MM.1S (cell line): ENCODE measurements at regions not wholly inside any gene's neighbourhood (a gene's known extent, or its start where the extent isn't known, plus 50 kb on each side); places are given as distances from the start of the nearest gene placed in this dataset.

Experiments
- DNase-seq: peaks from one replicate; pipeline ENCODE4 v3.0.0-alpha.2; 2015
- H2AFZ ChIP-seq: fragments of 300-600 bp; sonication (generic); 2 replicates; pipeline ENCODE4 v1.6.0; 2016; ENCODE audit warnings: antibody characterized with exemption, low read length
- H3F3A ChIP-seq: fragments of 300-600 bp; sonication (generic); 2 replicates; pipeline ENCODE4 v1.6.1; 2016; ENCODE audit warnings: mild to moderate bottlenecking, antibody characterized with exemption, low read length, moderate library complexity, mixed read lengths; ENCODE audit not compliant: insufficient read depth
- H3K27ac ChIP-seq: fragments of 300-600 bp; sonication (generic); 2 replicates; pipeline ENCODE4 v1.5.1; 2016; ENCODE audit warnings: mild to moderate bottlenecking, low read length
- H3K27me3 ChIP-seq: fragments of 300-600 bp; sonication (generic); replicated peaks from 2 replicates; pipeline ENCODE4 v1.6.0; 2016; ENCODE audit warnings: low read length; ENCODE audit not compliant: insufficient read depth
- H3K36me3 ChIP-seq: fragments of 300-600 bp; sonication (generic); replicated peaks from 2 replicates; pipeline ENCODE4 v1.6.1; 2016; ENCODE audit warnings: mild to moderate bottlenecking, low read length, mixed read lengths; ENCODE audit not compliant: insufficient read depth
- H3K4me1 ChIP-seq: fragments of 300-600 bp; sonication (generic); 2 replicates; pipeline ENCODE4 v1.6.1; 2016; ENCODE audit warnings: low read length, mixed read lengths
- H3K4me2 ChIP-seq: fragments of 300-600 bp; sonication (generic); 2 replicates; pipeline ENCODE4 v1.6.0; 2016; ENCODE audit warnings: low read depth, low read length
- H3K4me3 ChIP-seq: fragments of 300-600 bp; sonication (generic); 2 replicates; pipeline ENCODE4 v1.5.1; 2016; ENCODE audit warnings: low read length, mixed read lengths
- H3K79me2 ChIP-seq: fragments of 300-600 bp; sonication (generic); 2 replicates; pipeline ENCODE4 v1.6.1; 2016; ENCODE audit warnings: mixed run types, low read length, mixed read lengths
- H3K9ac ChIP-seq: fragments of 300-600 bp; sonication (generic); 2 replicates; pipeline ENCODE4 v1.6.1; 2016; ENCODE audit warnings: low read length, mixed read lengths
- H3K9me2 ChIP-seq: fragments of 300-600 bp; sonication (generic); replicated peaks from 2 replicates; pipeline ENCODE4 v1.6.1; 2016; ENCODE audit warnings: mild to moderate bottlenecking, low read length, mixed read lengths; ENCODE audit not compliant: insufficient read depth
- H3K9me3 ChIP-seq: fragments of 300-600 bp; sonication (generic); replicated peaks from 2 replicates; pipeline ENCODE4 v1.6.1; 2016; ENCODE audit warnings: mild to moderate bottlenecking, low read length, mixed read lengths; ENCODE audit not compliant: insufficient read depth
- H4K20me1 ChIP-seq: fragments of 300-600 bp; sonication (generic); 2 replicates; pipeline ENCODE4 v1.6.1; 2016; ENCODE audit warnings: mild to moderate bottlenecking, low read length, moderate library complexity, mixed read lengths; ENCODE audit not compliant: insufficient read depth
- CTCF ChIP-seq: fragments of 300-600 bp; sonication (generic); IDR thresholded peaks from 2 replicates; pipeline ENCODE4 v1.5.1; 2016; ENCODE audit warnings: antibody characterized with exemption, low read length, mixed read lengths
- EZH2 ChIP-seq: fragments of 300-600 bp; sonication (generic); optimal IDR thresholded peaks from 2 replicates; pipeline ENCODE3; 2017; ENCODE audit warnings: low read depth, mild to moderate bottlenecking, antibody characterized with exemption, low read length, mixed read lengths
- EZH2phosphoT487 ChIP-seq: fragments of 300-600 bp; sonication (generic); IDR thresholded peaks from 2 replicates; pipeline ENCODE4 v1.6.1; 2018; ENCODE audit warnings: antibody characterized with exemption, low read length

DNA sequence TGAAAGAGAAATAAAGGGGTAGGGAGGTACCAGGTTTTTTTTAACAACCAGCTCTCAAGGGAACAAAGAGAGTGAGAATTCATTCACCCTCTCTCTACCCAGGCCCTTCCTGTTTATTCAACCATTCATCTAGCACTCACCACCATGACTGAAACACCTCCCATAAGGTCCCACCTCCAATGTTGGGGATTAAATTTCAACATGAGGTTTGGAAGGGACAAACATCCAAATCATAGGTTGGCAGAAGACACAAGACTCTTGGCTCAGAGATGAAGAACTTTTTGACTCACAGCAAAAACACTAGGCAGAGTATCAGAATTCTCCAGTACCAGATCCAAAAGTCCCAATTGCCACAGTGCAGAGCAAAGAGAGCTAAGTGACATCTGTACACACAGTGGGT, 186.3 kb downstream of the EDN1 start:
- Histone ChIP-seq H3K9me3 (no peaks in the 10 kb centered on the region), H3K9me2 (no peaks in the 10 kb centered on the region), H3K4me1 (no peaks in the 10 kb centered on the region), H3K36me3 (no peaks in the 10 kb centered on the region), H4K20me1 (no peaks in the 10 kb centered on the region), H3K4me2 (no peak overlapping the region), H2AFZ (no peak overlapping the region), H3K9ac (no peak overlapping the region), H3K79me2 (no peaks in the 10 kb centered on the region), H3F3A (no peaks in the 10 kb centered on the region), H3K4me3 (no peak overlapping the region), H3K27ac (no peak overlapping the region), H3K27me3 (no peaks in the 10 kb centered on the region)
- TF ChIP-seq CTCF (no peak), EZH2 (no peak), EZH2phosphoT487 (no peak)
- no peak for DNase-seq

GRCh38 chr6:12477616-12478015, 187.5 kb downstream of the EDN1 start:
- Histone ChIP-seq H2AFZ (no peak overlapping the region), H3K4me1 (no peaks in the 10 kb centered on the region)

GRCh38 chr6:12478921-12479320, 188.8 kb downstream of the EDN1 start:
- Histone ChIP-seq H3K36me3 (no peaks in the 10 kb centered on the region), H3K9me2 (no peaks in the 10 kb centered on the region), H3K27me3 (no peaks in the 10 kb centered on the region), H3K27ac (no peak overlapping the region), H3K4me2 (no peak overlapping the region), H3F3A (peaks cover 7% of the 10 kb centered on the region; the same call in 1 of the 2 replicates), H3K9me3 (no peaks in the 10 kb centered on the region), H3K79me2 (no peaks in the 10 kb centered on the region), H3K9ac (no peak overlapping the region), H3K4me1 (peaks cover 6% of the 10 kb centered on the region), H2AFZ (no peak overlapping the region), H4K20me1 (no peaks in the 10 kb centered on the region), H3K4me3 (no peak overlapping the region)
- DNase-seq, result no peak
- no peak for TF ChIP-seq EZH2
- no peak for TF ChIP-seq CTCF
- TF ChIP-seq EZH2phosphoT487, result no peak

More at GRCh38 chr6:12477616-12478015, 187.5 kb downstream of the EDN1 start:
- Histone ChIP-seq H3K4me3 (no peak overlapping the region), H3K36me3 (no peaks in the 10 kb centered on the region), H3F3A (no peaks in the 10 kb centered on the region), H3K9me2 (no peaks in the 10 kb centered on the region), H3K9me3 (no peaks in the 10 kb centered on the region), H4K20me1 (no peaks in the 10 kb centered on the region), H3K9ac (no peak overlapping the region), H3K4me2 (no peak overlapping the region), H3K27me3 (no peaks in the 10 kb centered on the region), H3K27ac (no peak overlapping the region), H3K79me2 (no peaks in the 10 kb centered on the region)
- TF ChIP-seq EZH2phosphoT487, result no peak
- no peak for TF ChIP-seq EZH2
- no peak for TF ChIP-seq CTCF
- no peak for DNase-seq

DNA sequence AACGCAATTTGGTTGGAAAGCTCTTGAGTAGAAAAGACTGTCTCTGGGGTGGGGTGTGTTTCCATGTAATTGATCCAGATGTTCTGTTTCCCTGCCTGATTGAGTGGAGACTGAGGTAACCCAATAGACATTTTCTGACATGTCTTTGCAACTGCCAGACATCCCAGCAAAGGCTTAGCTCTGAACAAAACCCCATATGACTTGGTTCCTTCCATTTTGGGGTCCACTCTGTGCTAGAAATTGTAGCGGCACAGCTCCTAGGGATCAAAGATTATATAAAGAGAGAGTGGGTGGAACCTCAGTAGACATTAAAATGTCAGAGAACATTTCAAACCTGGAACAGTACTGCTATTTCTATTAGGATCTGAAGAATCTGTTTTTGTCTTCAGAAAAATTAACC, 189.3 kb downstream of the EDN1 start:
- DNase-seq, result no peak
- Histone ChIP-seq H3K4me2 (no peak overlapping the region), H3K4me1 (peaks cover 6% of the 10 kb centered on the region), H3F3A (peaks cover 7% of the 10 kb centered on the region; the same call in 1 of the 2 replicates), H3K9me3 (no peaks in the 10 kb centered on the region), H3K27ac (no peak overlapping the region), H2AFZ (no peak overlapping the region), H3K9ac (no peak overlapping the region), H3K27me3 (no peaks in the 10 kb centered on the region), H4K20me1 (no peaks in the 10 kb centered on the region), H3K36me3 (no peaks in the 10 kb centered on the region), H3K79me2 (no peaks in the 10 kb centered on the region), H3K4me3 (no peak overlapping the region), H3K9me2 (no peaks in the 10 kb centered on the region)
- TF ChIP-seq EZH2phosphoT487, result no peak
- TF ChIP-seq CTCF, result no peak
- TF ChIP-seq EZH2, result no peak
